Sigmoid colon (tissue), 6 donors: ENCODE measurements at regions not wholly inside any gene's neighbourhood (a gene's known extent, or its start where the extent isn't known, plus 50 kb on each side); places are given as distances from the start of the nearest gene placed in this dataset.

Experiments
- DNase-seq: peaks from one replicate; pipeline ENCODE4 v3.0.0-alpha.2; 2019
- H3K27ac ChIP-seq, 4 donors: fragments of 200-600 bp; sonication (generic); one replicate each; pipeline ENCODE4 v1.5.1; 2016 to 2019; ENCODE audit warnings: mild to moderate bottlenecking in 1 of 4
- H3K27me3 ChIP-seq, 3 donors: fragments of 200-600 bp; sonication (generic); one replicate each; pipeline ENCODE4 v1.5.1; 2019; ENCODE audit warnings: mild to moderate bottlenecking in 1 of 3
- H3K36me3 ChIP-seq, 4 donors: fragments of 200-600 bp; sonication (generic); one replicate each; pipeline ENCODE4 v1.5.1; 2016 to 2019
- H3K4me1 ChIP-seq, 4 donors: fragments of 200-600 bp; sonication (generic); one replicate each; pipeline ENCODE4 v1.5.1; 2017 to 2019
- H3K4me3 ChIP-seq, 4 donors: fragments of 200-600 bp; sonication (generic); one replicate each; pipeline ENCODE4 v1.5.1; 2017 to 2019; ENCODE audit warnings: mild to moderate bottlenecking in 2 of 4, moderate library complexity in 1 of 4
- H3K9me3 ChIP-seq, 4 donors: fragments of 200-600 bp in 3 of 4; sonication (generic) in 3 of 4; one replicate each; pipeline versions ENCODE4 v1.5.1 to v1.6.1; 2013 to 2019
- EP300 ChIP-seq, 4 donors: sonication (generic); formaldehyde crosslinking; IDR thresholded peaks; one replicate each; pipeline ENCODE4 v1.6.1; 2017; ENCODE audit warnings: antibody characterized with exemption in 4 of 4
- POLR2A ChIP-seq, 2 donors: fragments of 450-650 bp; IDR thresholded peaks; one replicate each; pipeline ENCODE4 v1.6.1; 2016; ENCODE audit warnings: antibody characterized with exemption in 2 of 2, mild to moderate bottlenecking in 2 of 2, moderate library complexity in 2 of 2
- POLR2AphosphoS5 ChIP-seq, 4 donors: sonication (generic); formaldehyde crosslinking; IDR thresholded peaks; one replicate each; pipeline ENCODE4 v1.6.1; 2017; ENCODE audit warnings: antibody characterized with exemption in 4 of 4
- WGBS, 2 donors: extraction: QIAGEN DNeasy Blood & Tissue Kit; methylation state at CpG; one replicate each; pipeline ENCODE4 v1.1.7; 2013; 5-methylcytosine and 5-hydroxymethylcytosine counted together
- intact Hi-C: fragments of 100-400 bp; cut with DNase I; formaldehyde crosslinking; loops from one replicate; pipeline ENCODE4 v1.15.1; 2023
- TF ChIP-seq, protein P1 (sequence below), 4 experiments: fragments of 450-650 bp in 3 of 4; fragments of 200-600 bp in 1 of 4; IDR thresholded peaks; one replicate each; pipeline ENCODE4 v1.5.1; 2016 to 2019; ENCODE audit warnings: antibody characterized with exemption in 4 of 4, mild to moderate bottlenecking in 3 of 4, moderate library complexity in 2 of 4
- donor health status: healthy with polysubstance abuse.
- donor health status: healthy.

DNA sequence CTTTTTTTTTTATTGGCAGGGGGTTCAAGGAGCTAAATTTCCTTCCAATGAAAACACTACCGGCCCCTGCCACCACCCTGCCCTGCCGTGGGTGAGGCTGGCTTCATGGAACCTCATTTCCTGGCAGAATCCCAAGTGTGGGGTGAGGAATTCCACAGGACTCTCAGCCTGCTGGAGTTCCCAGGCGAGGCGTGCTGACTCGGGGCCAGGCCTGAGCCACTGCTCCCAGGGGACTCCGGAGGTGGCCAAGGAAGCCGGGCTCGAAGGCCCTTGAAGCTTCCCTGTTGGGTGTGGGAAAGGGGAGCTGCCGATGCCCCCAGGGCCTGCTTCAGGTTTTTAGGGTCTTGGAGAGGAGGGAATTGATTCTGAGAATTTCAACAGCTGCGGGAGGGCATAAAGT lies 95.3 kb upstream of the ACTRT2 start:
- no peak overlapping the region for H3K4me3 ChIP-seq
- no peak for DNase-seq
- TF ChIP-seq EP300 (IDR thresholded peaks at IDR 0.05), result no peak

DNA sequence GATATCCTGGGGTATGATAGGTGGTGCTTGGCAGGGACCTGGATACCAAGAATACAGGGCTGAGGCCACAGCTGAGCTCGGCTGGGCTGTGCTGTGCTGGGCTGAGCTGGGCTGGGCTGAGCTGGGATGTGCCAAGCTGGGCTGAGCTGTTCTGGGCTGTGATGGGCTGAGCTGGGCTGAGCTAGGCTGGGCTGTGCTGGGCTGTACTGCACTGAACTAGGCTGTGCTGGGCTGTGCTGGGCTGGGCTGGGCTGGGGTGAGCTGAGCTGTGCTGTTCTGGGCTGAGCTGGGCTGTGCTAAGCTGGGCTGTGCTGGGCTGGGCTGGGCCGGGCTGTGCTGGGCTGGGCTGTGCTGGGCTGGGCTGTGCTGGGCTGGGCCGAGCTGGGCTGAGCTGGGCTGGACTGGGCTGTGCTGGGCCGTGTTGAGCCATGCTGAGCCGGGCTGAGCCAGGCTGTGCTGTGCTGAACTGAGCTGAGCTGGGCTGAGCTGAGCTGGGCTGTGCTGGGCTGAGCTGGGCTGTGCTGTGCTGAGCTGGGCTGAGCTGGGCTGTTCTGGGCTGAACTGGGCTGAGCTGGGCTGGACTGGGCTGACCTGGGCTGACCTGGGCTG lies 94.7 kb upstream of the ACTRT2 start:
- DNase-seq, result no peak
- H3K9me3 ChIP-seq, result no peaks in the 10 kb centered on the region
- no peak overlapping the region for H3K4me3 ChIP-seq
- no peaks in the 10 kb centered on the region for H3K36me3 ChIP-seq
- WGBS, 2 donors, result 50 to 74% methylated on average over 5 of the region's 5 CpGs
- TF ChIP-seq, protein P1, sequence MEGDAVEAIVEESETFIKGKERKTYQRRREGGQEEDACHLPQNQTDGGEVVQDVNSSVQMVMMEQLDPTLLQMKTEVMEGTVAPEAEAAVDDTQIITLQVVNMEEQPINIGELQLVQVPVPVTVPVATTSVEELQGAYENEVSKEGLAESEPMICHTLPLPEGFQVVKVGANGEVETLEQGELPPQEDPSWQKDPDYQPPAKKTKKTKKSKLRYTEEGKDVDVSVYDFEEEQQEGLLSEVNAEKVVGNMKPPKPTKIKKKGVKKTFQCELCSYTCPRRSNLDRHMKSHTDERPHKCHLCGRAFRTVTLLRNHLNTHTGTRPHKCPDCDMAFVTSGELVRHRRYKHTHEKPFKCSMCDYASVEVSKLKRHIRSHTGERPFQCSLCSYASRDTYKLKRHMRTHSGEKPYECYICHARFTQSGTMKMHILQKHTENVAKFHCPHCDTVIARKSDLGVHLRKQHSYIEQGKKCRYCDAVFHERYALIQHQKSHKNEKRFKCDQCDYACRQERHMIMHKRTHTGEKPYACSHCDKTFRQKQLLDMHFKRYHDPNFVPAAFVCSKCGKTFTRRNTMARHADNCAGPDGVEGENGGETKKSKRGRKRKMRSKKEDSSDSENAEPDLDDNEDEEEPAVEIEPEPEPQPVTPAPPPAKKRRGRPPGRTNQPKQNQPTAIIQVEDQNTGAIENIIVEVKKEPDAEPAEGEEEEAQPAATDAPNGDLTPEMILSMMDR (IDR thresholded peaks at IDR 0.05), result no peak
- TF ChIP-seq EP300 (IDR thresholded peaks at IDR 0.05) (no peak), POLR2A (IDR thresholded peaks at IDR 0.05) (no peak), POLR2AphosphoS5 (IDR thresholded peaks at IDR 0.05) (no peak)
- no peaks in the 10 kb centered on the region for H3K4me1 ChIP-seq
- intact Hi-C loops, result no loop called here
- H3K27me3 ChIP-seq, result peaks cover 0 to 98% (median 43%) of the 10 kb centered on the region in 3 donors
- H3K27ac ChIP-seq, result no peak overlapping the region

More for the DNA sequence above, 95.3 kb upstream of the ACTRT2 start:
- H3K36me3 ChIP-seq, result no peaks in the 10 kb centered on the region
- H3K4me1 ChIP-seq, result no peaks in the 10 kb centered on the region
- intact Hi-C loops, result no loop called here
- 47 to 66% methylated on average over 10 of the region's 10 CpGs for WGBS, 2 donors
- H3K27ac ChIP-seq, result no peak overlapping the region
- H3K9me3 ChIP-seq, result no peaks in the 10 kb centered on the region
- peaks cover 0 to 97% (median 37%) of the 10 kb centered on the region in 3 donors for H3K27me3 ChIP-seq

DNA sequence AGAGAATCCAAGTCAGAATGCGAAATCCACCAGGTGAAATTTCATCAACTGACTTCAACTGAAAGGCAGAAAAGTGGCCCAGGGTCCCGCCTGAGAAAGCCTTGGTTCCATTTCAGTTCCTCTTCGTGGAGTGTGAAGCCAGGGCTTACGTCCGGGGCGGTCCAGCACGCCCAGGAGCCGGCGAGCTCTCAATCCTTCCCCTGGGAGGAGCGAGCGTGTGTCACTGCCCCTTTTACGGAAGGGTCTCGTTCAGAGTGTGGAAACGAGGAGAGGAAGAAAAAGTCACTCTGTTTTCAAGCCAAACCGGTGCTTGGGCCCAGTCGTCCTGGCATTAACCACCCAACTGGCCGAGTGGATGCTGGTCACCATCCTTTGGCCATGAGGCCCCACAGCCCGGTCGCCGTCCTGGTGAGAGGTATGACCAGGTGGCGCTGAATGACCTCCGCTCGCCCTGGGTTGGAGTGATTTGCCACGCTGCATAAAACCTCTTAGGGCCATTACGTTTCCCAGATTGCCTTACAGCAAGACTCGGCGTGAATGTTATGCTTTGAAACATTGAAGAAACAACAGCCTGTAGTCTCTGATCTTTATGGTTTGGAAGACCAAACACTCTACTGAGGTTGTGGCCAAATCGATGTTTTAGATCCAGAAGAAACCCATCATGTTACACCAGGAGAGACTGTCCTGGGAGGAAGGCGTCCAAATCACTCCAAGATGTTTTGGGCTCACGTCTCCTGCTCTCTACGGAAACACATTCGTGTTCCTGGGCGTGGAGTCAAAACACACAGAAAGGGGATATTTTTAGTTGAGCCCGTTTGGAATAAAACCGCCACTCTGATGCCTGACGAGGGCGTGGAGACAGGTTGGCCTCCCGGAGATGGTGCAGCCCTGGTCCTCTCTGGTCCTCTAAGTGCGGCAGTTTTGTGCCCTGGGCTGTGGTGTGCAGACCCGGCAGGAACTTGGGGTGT lies 93.6 kb upstream of the ACTRT2 start:
- no peak for DNase-seq
- TF ChIP-seq EP300 (IDR thresholded peaks at IDR 0.05) (no peak), POLR2AphosphoS5 (IDR thresholded peaks at IDR 0.05) (no peak), POLR2A (IDR thresholded peaks at IDR 0.05) (no peak)
- TF ChIP-seq, protein P1 (IDR thresholded peaks at IDR 0.05), result no peak
- Histone ChIP-seq H3K9me3 (no peaks in the 10 kb centered on the region), H3K4me1 (no peaks in the 10 kb centered on the region), H3K4me3 (no peak overlapping the region), H3K36me3 (no peaks in the 10 kb centered on the region), H3K27me3 (peaks cover 0 to 97% (median 46%) of the 10 kb centered on the region in 3 donors), H3K27ac (no peak overlapping the region)
- intact Hi-C loops, result no loop called here
- whole genome bisulfite sequencing, 2 donors, result 66 to 70% methylated on average over 40 of the region's 40 CpGs

DNA sequence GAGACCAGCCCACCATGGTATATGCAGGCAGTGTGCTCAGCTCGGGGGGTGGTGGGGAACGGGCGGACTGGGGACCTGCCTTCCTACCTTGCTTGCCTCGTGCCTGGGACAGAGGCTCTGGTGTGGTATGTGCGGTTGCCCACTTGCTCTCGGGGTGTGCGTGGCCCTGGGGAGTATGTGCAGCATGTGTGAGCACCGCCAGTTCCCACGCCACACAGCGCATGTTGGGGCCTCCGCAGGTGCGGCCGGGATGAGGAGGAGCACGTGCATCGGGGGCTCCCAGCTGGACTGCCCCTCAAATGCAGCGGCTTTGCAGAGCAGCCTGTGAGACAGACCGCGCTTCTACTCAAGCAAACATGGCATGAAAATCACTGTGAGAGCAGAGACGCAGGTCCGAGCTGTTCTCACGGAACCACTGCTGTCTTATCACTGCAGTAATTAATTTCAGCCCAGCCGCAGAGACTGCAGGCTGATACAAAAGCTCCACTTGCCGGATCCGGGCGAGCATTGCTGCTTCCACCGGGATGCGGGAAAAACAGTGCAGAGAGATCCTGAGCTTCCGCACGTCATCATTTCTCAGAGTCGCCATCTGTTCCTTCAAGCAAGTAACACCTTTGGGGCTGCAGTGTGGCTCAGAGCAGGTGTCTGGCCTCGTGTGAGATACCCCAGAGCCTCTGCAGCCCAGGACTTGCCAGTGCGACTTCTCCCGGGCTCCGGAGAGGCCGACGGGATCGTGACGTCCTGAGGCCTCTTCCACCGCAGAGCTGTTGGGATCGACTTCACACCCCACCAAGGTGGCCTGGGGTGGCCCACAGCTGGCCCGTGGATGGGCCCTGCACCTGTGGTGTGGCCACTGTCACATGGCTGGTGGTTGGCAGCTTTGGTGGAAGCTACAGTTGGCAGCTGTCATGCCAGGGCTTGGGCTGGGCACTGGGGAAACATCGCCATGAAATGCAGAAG lies 92.6 kb upstream of the ACTRT2 start:
- no peaks in the 10 kb centered on the region for H3K4me1 ChIP-seq
- intact Hi-C loops, result no loop called here
- H3K27me3 ChIP-seq, result peaks cover 0 to 97% (median 39%) of the 10 kb centered on the region in 3 donors
- no peak for DNase-seq
- no peak for TF ChIP-seq POLR2AphosphoS5 (IDR thresholded peaks at IDR 0.05)
- TF ChIP-seq, protein P1 (IDR thresholded peaks at IDR 0.05), result no peak
- no peak for TF ChIP-seq POLR2A (IDR thresholded peaks at IDR 0.05)
- no peak for TF ChIP-seq EP300 (IDR thresholded peaks at IDR 0.05)
- no peaks in the 10 kb centered on the region for H3K36me3 ChIP-seq
- no peaks in the 10 kb centered on the region for H3K9me3 ChIP-seq
- 85% methylated on average over 42 of the region's 42 CpGs for WGBS, 2 donors
- no peak overlapping the region for H3K4me3 ChIP-seq
- H3K27ac ChIP-seq, result no peak overlapping the region
